Colonic mucosa (tissue), 4 donors: ENCODE measurements at regions not wholly inside any gene's neighbourhood (a gene's known extent, or its start where the extent isn't known, plus 50 kb on each side); places are given as distances from the start of the nearest gene placed in this dataset.

ENCODE experiments used
- DNase-seq: peaks from one replicate; pipeline ENCODE4 v3.0.0-alpha.2; 2020
- H3K27ac ChIP-seq: fragments of 200-600 bp; one replicate; pipeline ENCODE4 v1.8.0; 2021
- H3K27me3 ChIP-seq: fragments of 200-600 bp; one replicate; pipeline ENCODE4 v1.8.0; 2021
- H3K36me3 ChIP-seq: fragments of 200-600 bp; one replicate; pipeline ENCODE4 v1.8.0; 2021
- H3K4me1 ChIP-seq: fragments of 200-600 bp; one replicate; pipeline ENCODE4 v1.8.0; 2021; ENCODE audit warnings: mild to moderate bottlenecking
- H3K4me3 ChIP-seq: fragments of 200-600 bp; one replicate; pipeline ENCODE4 v1.8.0; 2021
- H3K9ac ChIP-seq, 2 donors: one replicate each; pipeline ENCODE4 v1.7.0; 2013; ENCODE audit warnings: control low read depth in 2 of 2, low read depth in 2 of 2, low read length in 2 of 2
- H3K9me3 ChIP-seq: fragments of 200-600 bp; one replicate; pipeline ENCODE4 v1.8.0; 2021
- CTCF ChIP-seq: fragments of 200-600 bp; IDR thresholded peaks from one replicate; pipeline ENCODE4 v1.8.0; 2022; ENCODE audit warnings: antibody characterized with exemption, mild to moderate bottlenecking
- intact Hi-C: fragments of 100-400 bp; cut with DNase I; formaldehyde crosslinking; loops from one replicate; pipeline ENCODE4 v1.14.1; 2022
- donor health status: healthy.
- donor health status: DM: no; HTN: no; CAD: no.
- donor health status: DM: no; HTN: no; CAD: no.

GRCh38 chr2:196315388-196316049 lies 144.1 kb upstream of the STK17B start:
- H3K36me3 ChIP-seq = no peaks in the 10 kb centered on the region
- intact Hi-C loops = no loop called here
- no peaks in the 10 kb centered on the region for H3K9me3 ChIP-seq
- no peak overlapping the region for H3K4me3 ChIP-seq
- H3K27ac ChIP-seq = no peak overlapping the region
- H3K4me1 ChIP-seq = no peaks in the 10 kb centered on the region
- no peaks in the 10 kb centered on the region for H3K27me3 ChIP-seq
- no peak for TF ChIP-seq CTCF
- DNase-seq = no peak
- H3K9ac ChIP-seq = no peak overlapping the region

- Histone ChIP-seq H3K9me3 (no peaks in the 10 kb centered on the region), H3K4me3 (no peak overlapping the region), H3K27ac (no peak overlapping the region), H3K4me1 (no peaks in the 10 kb centered on the region), H3K27me3 (no peaks in the 10 kb centered on the region), H3K9ac (no peak overlapping the region), H3K36me3 (no peaks in the 10 kb centered on the region)
- no peak for DNase-seq
- intact Hi-C loops = no loop called here
- no peak for TF ChIP-seq CTCF
Measured at GRCh38 chr2:196316050-196316430, 144.7 kb upstream of the STK17B start.

GRCh38 chr2:196318517-196319377 lies 147.4 kb upstream of the STK17B start:
- Histone ChIP-seq H3K9ac (no peak overlapping the region), H3K4me3 (no peak overlapping the region), H3K27ac (no peak overlapping the region), H3K36me3 (no peaks in the 10 kb centered on the region), H3K9me3 (no peaks in the 10 kb centered on the region), H3K4me1 (no peaks in the 10 kb centered on the region), H3K27me3 (no peaks in the 10 kb centered on the region)
- no peak for TF ChIP-seq CTCF
- intact Hi-C loops = no loop called here
- no peak for DNase-seq

GRCh38 chr2:196322973-196323810 lies 151.8 kb upstream of the STK17B start:
- H3K36me3 ChIP-seq = no peaks in the 10 kb centered on the region
- H3K4me1 ChIP-seq = no peaks in the 10 kb centered on the region
- no peak overlapping the region for H3K9ac ChIP-seq
- no peak overlapping the region for H3K27ac ChIP-seq
- no peaks in the 10 kb centered on the region for H3K27me3 ChIP-seq
- no peak overlapping the region for H3K4me3 ChIP-seq
- intact Hi-C loops = no loop called here
- TF ChIP-seq CTCF = no peak
- H3K9me3 ChIP-seq = no peaks in the 10 kb centered on the region
- no peak for DNase-seq

GRCh38 chr2:196324211-196324610 lies 152.8 kb upstream of the STK17B start:
- Histone ChIP-seq H3K36me3 (no peaks in the 10 kb centered on the region), H3K27me3 (no peaks in the 10 kb centered on the region), H3K4me1 (no peaks in the 10 kb centered on the region), H3K27ac (no peak overlapping the region), H3K4me3 (no peak overlapping the region), H3K9ac (no peak overlapping the region), H3K9me3 (no peaks in the 10 kb centered on the region)
- no peak for TF ChIP-seq CTCF
- no peak for DNase-seq
- intact Hi-C loops = no loop called here
